ENCODE measurements at regions not wholly inside any gene's neighbourhood (a gene's known extent, or its start where the extent isn't known, plus 50 kb on each side); places are given as distances from the start of the nearest gene placed in this dataset.

DNA sequence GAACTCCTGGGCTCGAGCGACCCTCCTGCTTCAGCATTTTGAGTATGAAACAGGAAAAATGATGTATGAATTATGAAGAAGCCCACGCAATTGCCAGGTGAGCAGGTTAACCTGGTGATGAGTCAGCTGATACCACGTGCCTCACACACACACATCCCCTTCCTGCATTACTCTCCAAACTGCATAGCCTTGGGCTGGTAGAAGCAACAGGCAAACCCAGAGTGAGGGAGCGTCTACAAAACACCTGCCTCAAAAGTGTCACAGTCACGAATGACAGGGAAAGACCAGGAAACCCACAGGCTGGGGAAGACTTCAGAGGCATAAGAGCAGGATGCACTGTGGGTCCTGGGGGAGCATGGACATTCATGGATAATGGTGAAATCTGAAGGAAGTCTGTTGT lies 192.8 kb upstream of the IRS2 start:
- Histone ChIP-seq H3K27me3 (ENCODE audit: insufficient read depth, low read length) (no peaks in the 10 kb centered on the region), H3T11ph (ENCODE audit: low read length) (no peak overlapping the region), H2AK5ac (ENCODE audit: insufficient read length, low read length) (no peak overlapping the region), H2AFZ (ENCODE audit: low read length) (no peak overlapping the region), H4K20me1 (ENCODE audit: control insufficient read depth, insufficient read depth, insufficient read length) (no peaks in the 10 kb centered on the region), H3K23ac (ENCODE audit: insufficient read length, low read depth, low read length) (no peak overlapping the region), H2BK5ac (ENCODE audit: insufficient read length, low read length) (no peak overlapping the region), H4K8ac (replicated peaks; ENCODE audit: insufficient read length, low read depth, low read length) (no peak overlapping the region), H4K5ac (ENCODE audit: insufficient read length, low read depth, low read length) (peak overlapping the region; percentile 47), H3K27ac (ENCODE audit: insufficient read length, low read depth, low read length) (no peak overlapping the region), H2BK12ac (ENCODE audit: insufficient read length, low read depth, low read length) (no peak overlapping the region), H2BK20ac (ENCODE audit: low read depth, low read length, poor library complexity, severe bottlenecking) (no peak overlapping the region), H2BK120ac (ENCODE audit: low read depth, low read length, poor library complexity, severe bottlenecking) (no peak overlapping the region), H3K79me2 (ENCODE audit: insufficient read depth, low read length) (no peaks in the 10 kb centered on the region), H3K56ac (ENCODE audit: insufficient read length, low read depth, low read length) (no peak overlapping the region), H3K18ac (ENCODE audit: insufficient read length, low read depth, low read length) (no peak overlapping the region), H3K4me2 (ENCODE audit: insufficient read depth, insufficient read length, low read length) (no peak overlapping the region), H3K9me3 (ENCODE audit: control insufficient read depth, low read depth, low read length) (no peaks in the 10 kb centered on the region), H2BK15ac (ENCODE audit: low read depth, low read length) (no peak overlapping the region), H3K4ac (ENCODE audit: low read depth, low read length) (no peak overlapping the region), H3K79me1 (ENCODE audit: insufficient read depth, low read depth, low read length, poor library complexity, severe bottlenecking) (no peaks in the 10 kb centered on the region), H3K4me1 (ENCODE audit: insufficient read depth, low read length) (no peaks in the 10 kb centered on the region), H3K9ac (ENCODE audit: extremely low read depth, insufficient read length, low read length) (no peak overlapping the region), H4K91ac (ENCODE audit: insufficient read length, low read depth, low read length) (no peak overlapping the region), H3K14ac (ENCODE audit: insufficient read depth, low read length) (peak overlapping the region; percentile 20; the same call in 1 of the 2 replicates), H3K23me2 (ENCODE audit: insufficient read length, low read depth, low read length, poor library complexity, severe bottlenecking) (no peaks in the 10 kb centered on the region)
- TF ChIP-seq, protein P1, sequence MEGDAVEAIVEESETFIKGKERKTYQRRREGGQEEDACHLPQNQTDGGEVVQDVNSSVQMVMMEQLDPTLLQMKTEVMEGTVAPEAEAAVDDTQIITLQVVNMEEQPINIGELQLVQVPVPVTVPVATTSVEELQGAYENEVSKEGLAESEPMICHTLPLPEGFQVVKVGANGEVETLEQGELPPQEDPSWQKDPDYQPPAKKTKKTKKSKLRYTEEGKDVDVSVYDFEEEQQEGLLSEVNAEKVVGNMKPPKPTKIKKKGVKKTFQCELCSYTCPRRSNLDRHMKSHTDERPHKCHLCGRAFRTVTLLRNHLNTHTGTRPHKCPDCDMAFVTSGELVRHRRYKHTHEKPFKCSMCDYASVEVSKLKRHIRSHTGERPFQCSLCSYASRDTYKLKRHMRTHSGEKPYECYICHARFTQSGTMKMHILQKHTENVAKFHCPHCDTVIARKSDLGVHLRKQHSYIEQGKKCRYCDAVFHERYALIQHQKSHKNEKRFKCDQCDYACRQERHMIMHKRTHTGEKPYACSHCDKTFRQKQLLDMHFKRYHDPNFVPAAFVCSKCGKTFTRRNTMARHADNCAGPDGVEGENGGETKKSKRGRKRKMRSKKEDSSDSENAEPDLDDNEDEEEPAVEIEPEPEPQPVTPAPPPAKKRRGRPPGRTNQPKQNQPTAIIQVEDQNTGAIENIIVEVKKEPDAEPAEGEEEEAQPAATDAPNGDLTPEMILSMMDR (conservative IDR thresholded peaks at IDR 0.05) = no peak
- no CpG with 5 or more reads among the region's 6 CpGs for WGBS (ENCODE audit: extremely low coverage, insufficient read length, low lambda C conversion rate)
- 0 out of 7 replicates have a peak overlapping the region, but pooled peaks of 1 of the 3 experiments have one; percentile 10 for H3K27ac Mint-ChIP-seq
- H3K4me1 Mint-ChIP-seq = no peaks in the 10 kb centered on the region
- no peaks in the 10 kb centered on the region for H3K36me3 Mint-ChIP-seq (ENCODE audit: insufficient read depth in 1 of 3, low read depth in 3 of 3)
- no peak for DNase-seq
- no peaks in the 10 kb centered on the region; the same call in 1 of the 2 replicates for H3K27me3 Mint-ChIP-seq (ENCODE audit: low read depth)
- H3K9me3 Mint-ChIP-seq = no peaks in the 10 kb centered on the region
- no peak overlapping the region for H3K4me3 Mint-ChIP-seq
